CD4-positive, CD25-positive, alpha-beta regulatory T cell (primary cell): ENCODE measurements at regions not wholly inside any gene's neighbourhood (a gene's known extent, or its start where the extent isn't known, plus 50 kb on each side); places are given as distances from the start of the nearest gene placed in this dataset.

Experiments
- ATAC-seq, 2 donors: fragments of 150-1000 bp; cut with Tn5 transposase; one replicate each; pipeline ENCODE4 v1.10.0; 2021; ENCODE audit warnings: low read depth in 2 of 2, moderate number of reproducible peaks in 2 of 2, moderate library complexity in 1 of 2
- DNase-seq, 3 donors: peaks; one replicate each; pipeline versions ENCODE4 v3.0.0 to v3.0.0-alpha.2; 2012 to 2022; ENCODE audit warnings: mixed read lengths in 1 of 3
- H3K27ac ChIP-seq: one replicate; pipeline ENCODE4 v1.7.0; 2013; ENCODE audit warnings: mild to moderate bottlenecking, low read length; ENCODE audit not compliant: insufficient read depth, poor library complexity, severe bottlenecking
- H3K27me3 ChIP-seq: one replicate; pipeline ENCODE4 v1.7.0; 2013; ENCODE audit warnings: low read length; ENCODE audit not compliant: control insufficient read depth, insufficient read depth
- H3K36me3 ChIP-seq: one replicate; pipeline ENCODE4 v1.7.0; 2013; ENCODE audit warnings: mild to moderate bottlenecking, low read length, moderate library complexity; ENCODE audit not compliant: control insufficient read depth, insufficient read depth
- H3K4me1 ChIP-seq: 2 replicates; pipeline ENCODE4 v1.7.0; 2013; ENCODE audit warnings: mild to moderate bottlenecking, low read length; ENCODE audit not compliant: insufficient read depth, control insufficient read depth, poor library complexity, severe bottlenecking
- H3K4me3 ChIP-seq: one replicate; pipeline ENCODE4 v1.7.0; 2013; ENCODE audit warnings: low read depth, mild to moderate bottlenecking, low read length, moderate library complexity
- H3K9me3 ChIP-seq, 2 experiments: 1 replicate in 1 of 2; 2 replicates in 1 of 2; pipeline ENCODE4 v1.7.0; 2013; ENCODE audit warnings: low read length in 2 of 2, mild to moderate bottlenecking in 1 of 2, moderate library complexity in 1 of 2; ENCODE audit not compliant: control insufficient read depth in 2 of 2
- H3K27ac Mint-ChIP-seq, 3 donors: one replicate each; pipeline ENCODE4 v1.8.0; 2020 to 2022; ENCODE audit warnings: mild to moderate bottlenecking in 3 of 3, mixed read lengths in 3 of 3, moderate library complexity in 2 of 3
- H3K27me3 Mint-ChIP-seq: one replicate; pipeline ENCODE4 v1.8.0; 2022; ENCODE audit warnings: mild to moderate bottlenecking, mixed read lengths
- H3K36me3 Mint-ChIP-seq: one replicate; pipeline ENCODE4 v1.8.0; 2020; ENCODE audit warnings: mixed read lengths
- H3K4me1 Mint-ChIP-seq, 4 donors: one replicate each; pipeline ENCODE4 v1.8.0; 2020 to 2022; ENCODE audit warnings: mixed read lengths in 4 of 4, mild to moderate bottlenecking in 1 of 4
- H3K4me3 Mint-ChIP-seq, 4 donors: one replicate each; pipeline ENCODE4 v1.8.0; 2020 to 2022; ENCODE audit warnings: mild to moderate bottlenecking in 4 of 4, mixed read lengths in 4 of 4, moderate library complexity in 3 of 4
- H3K9me3 Mint-ChIP-seq, 7 donors: one replicate each; pipeline ENCODE4 v1.8.0; 2020 to 2022; ENCODE audit warnings: mixed read lengths in 7 of 7, mild to moderate bottlenecking in 3 of 7, moderate library complexity in 2 of 7

DNA sequence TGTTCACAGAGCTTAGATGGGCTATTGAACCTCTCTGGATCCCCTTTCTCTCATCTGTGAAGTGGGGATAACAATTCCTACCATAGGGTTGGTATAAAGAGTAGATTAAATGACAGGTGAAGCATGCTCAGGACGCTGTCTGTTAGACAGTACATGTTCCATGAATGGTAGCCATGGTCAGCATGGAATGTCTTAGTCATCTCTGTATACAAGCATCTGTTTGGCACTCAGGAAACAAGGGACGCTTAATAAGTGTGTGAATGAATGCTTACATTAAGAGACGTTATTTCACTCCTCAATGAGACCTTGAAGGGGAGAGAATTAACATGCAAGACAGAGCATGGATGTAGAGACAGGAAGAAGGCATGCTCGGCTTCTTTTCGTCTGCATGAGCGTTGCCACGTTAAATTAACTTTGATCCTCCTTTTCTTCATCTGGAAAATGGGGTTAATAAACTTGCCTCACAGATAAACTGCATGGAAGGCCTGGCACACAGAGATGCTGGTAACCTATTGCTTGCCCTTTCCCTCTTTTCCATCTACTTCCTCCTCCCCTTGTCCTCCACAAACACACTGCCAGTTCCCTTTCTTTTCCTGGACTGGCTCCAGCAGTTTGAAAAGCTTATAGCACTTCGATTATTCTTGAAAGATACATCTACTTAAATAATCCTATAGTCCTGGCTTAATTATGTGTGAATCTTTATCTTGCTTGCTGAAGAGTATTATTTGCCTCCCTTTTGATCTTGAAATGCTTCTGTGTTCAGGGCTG lies 267.2 kb upstream of the MTNR1B start:
- Histone ChIP-seq H3K4me1 (no peaks in the 10 kb centered on the region), H3K27me3 (no peaks in the 10 kb centered on the region), H3K9me3 (no peaks in the 10 kb centered on the region), H3K36me3 (no peaks in the 10 kb centered on the region), H3K4me3 (no peak overlapping the region), H3K27ac (no peak overlapping the region)
- Mint-ChIP-seq H3K36me3 (no peaks in the 10 kb centered on the region), H3K27ac (no peak overlapping the region), H3K4me3 (no peak overlapping the region), H3K9me3 (peaks cover 0 to 9% (median 6%) of the 10 kb centered on the region in 7 donors), H3K27me3 (no peaks in the 10 kb centered on the region), H3K4me1 (no peaks in the 10 kb centered on the region)
- DNase-seq (no peak), ATAC-seq (no peak)

DNA sequence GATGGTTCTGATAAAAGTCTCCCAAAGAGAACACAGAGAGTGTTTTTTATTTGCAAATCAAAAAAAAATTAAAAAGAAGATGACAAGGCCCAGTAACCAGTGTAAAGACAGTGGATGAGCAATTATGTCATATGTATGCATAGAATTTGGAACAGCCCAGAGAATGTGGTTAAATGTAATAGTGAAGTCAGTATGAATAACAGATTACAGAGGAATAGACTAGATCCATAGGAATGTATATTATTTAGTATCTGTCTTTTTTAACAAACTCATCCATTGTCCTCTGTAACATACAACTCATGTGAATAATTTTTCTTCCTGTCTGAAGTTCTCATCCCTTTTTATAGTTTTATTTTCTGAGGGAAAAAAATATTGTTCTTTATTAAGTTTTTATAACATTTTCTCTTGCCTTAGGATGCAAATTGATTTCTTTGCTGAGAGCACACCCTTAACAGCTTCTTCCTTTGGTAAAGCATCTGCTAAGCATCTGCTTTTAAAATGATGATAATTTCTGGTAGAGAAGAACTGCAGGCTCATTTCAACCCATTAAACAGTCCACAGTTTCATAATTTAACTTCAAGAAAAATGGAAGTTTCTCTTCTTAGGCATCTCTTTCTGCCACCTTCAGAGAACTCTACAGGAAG lies 266.5 kb upstream of the MTNR1B start:
- H3K4me1 Mint-ChIP-seq: no peaks in the 10 kb centered on the region
- no peak for DNase-seq
- peaks cover 0 to 10% (median 6%) of the 10 kb centered on the region in 7 donors for H3K9me3 Mint-ChIP-seq
- no peaks in the 10 kb centered on the region for H3K27me3 Mint-ChIP-seq
- no peak overlapping the region for H3K4me3 ChIP-seq
- no peak overlapping the region for H3K27ac ChIP-seq
- H3K9me3 ChIP-seq: no peaks in the 10 kb centered on the region
- no peak overlapping the region for H3K4me3 Mint-ChIP-seq
- no peaks in the 10 kb centered on the region for H3K27me3 ChIP-seq
- H3K27ac Mint-ChIP-seq: no peak overlapping the region
- H3K36me3 Mint-ChIP-seq: no peaks in the 10 kb centered on the region
- no peak for ATAC-seq
- no peaks in the 10 kb centered on the region for H3K36me3 ChIP-seq
- no peaks in the 10 kb centered on the region for H3K4me1 ChIP-seq

DNA sequence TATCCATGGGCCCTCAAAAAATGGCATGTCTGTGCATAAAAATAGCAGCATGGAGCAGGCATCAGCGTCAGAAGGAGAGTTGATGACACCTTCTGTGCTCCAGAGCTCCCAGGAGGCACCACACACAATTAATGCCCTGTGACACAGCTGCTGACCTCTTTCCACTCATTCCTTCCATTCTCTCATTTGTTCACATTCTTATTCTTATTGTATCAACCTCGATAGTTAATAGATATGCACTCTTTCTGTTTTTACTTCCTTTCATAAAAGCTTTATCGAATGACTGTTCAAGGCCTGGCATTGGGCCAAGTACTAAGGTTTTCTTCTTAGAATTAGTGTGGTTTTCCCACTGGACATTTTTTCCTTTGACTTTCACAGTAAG lies 266.0 kb upstream of the MTNR1B start:
- ATAC-seq: no peak
- no peaks in the 10 kb centered on the region for H3K27me3 ChIP-seq
- Mint-ChIP-seq H3K9me3 (peaks cover 0 to 10% (median 6%) of the 10 kb centered on the region in 7 donors), H3K4me1 (no peaks in the 10 kb centered on the region), H3K4me3 (no peak overlapping the region), H3K36me3 (no peaks in the 10 kb centered on the region), H3K27me3 (no peaks in the 10 kb centered on the region), H3K27ac (no peak overlapping the region)
- H3K4me1 ChIP-seq: no peaks in the 10 kb centered on the region
- DNase-seq: no peak
- no peak overlapping the region for H3K4me3 ChIP-seq
- no peaks in the 10 kb centered on the region for H3K36me3 ChIP-seq
- no peaks in the 10 kb centered on the region for H3K9me3 ChIP-seq
- H3K27ac ChIP-seq: no peak overlapping the region

DNA sequence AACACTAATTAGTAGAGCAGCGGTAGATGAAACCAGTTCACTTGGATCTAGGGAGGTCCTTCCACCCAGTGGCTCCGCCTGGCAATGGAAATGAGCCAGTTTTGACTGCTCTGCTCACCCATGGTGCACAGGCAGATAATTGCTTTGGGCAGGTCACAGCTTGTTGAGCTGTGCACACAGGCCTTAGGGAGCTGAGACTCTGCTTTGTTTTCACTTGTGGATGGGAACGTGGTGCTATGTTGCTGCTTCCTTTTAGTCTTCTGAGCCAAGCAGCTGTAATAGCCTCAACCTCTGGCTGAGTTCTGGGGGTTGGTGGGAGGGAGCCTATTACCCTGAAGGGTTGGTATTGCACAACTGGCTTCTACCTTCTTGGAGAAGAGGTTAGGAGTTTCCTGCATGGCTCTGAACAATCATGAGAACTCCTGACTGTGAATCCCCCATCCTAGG lies 262.3 kb upstream of the MTNR1B start:
- Mint-ChIP-seq H3K36me3 (no peaks in the 10 kb centered on the region), H3K4me1 (no peaks in the 10 kb centered on the region), H3K4me3 (no peak overlapping the region), H3K9me3 (peaks cover 0 to 10% (median 6%) of the 10 kb centered on the region in 7 donors), H3K27me3 (no peaks in the 10 kb centered on the region), H3K27ac (no peak overlapping the region)
- Histone ChIP-seq H3K27ac (no peak overlapping the region), H3K9me3 (no peaks in the 10 kb centered on the region), H3K4me3 (no peak overlapping the region), H3K36me3 (no peaks in the 10 kb centered on the region), H3K27me3 (no peaks in the 10 kb centered on the region), H3K4me1 (no peaks in the 10 kb centered on the region)
- ATAC-seq (no peak), DNase-seq (no peak)

DNA sequence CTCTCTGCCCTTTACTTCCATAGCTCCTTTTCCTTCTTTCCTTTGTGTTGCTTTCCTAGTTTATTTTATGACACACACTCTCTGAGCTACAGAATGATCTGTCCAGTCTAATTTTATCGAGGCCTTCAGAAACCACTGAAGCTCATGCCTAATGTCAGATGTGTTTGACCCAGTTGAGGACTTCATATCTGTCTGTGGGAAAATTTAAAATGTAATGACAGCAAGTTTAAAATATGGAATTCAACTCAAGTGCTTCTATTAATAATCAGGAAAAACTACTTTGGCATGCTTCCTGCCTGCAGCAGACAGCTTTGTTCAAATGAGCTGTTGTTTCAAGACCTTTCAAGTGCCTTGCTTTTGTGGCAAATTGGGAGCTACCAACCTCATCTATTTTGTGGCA lies 261.8 kb upstream of the MTNR1B start:
- H3K4me1 ChIP-seq: no peaks in the 10 kb centered on the region
- no peaks in the 10 kb centered on the region for H3K36me3 ChIP-seq
- no peaks in the 10 kb centered on the region for H3K27me3 ChIP-seq
- Mint-ChIP-seq H3K4me1 (no peaks in the 10 kb centered on the region), H3K9me3 (peaks cover 0 to 9% (median 4%) of the 10 kb centered on the region in 7 donors), H3K27ac (no peak overlapping the region), H3K4me3 (no peak overlapping the region), H3K36me3 (no peaks in the 10 kb centered on the region), H3K27me3 (no peaks in the 10 kb centered on the region)
- ATAC-seq (no peak), DNase-seq (no peak)
- H3K27ac ChIP-seq: no peak overlapping the region
- no peaks in the 10 kb centered on the region for H3K9me3 ChIP-seq
- H3K4me3 ChIP-seq: no peak overlapping the region

DNA sequence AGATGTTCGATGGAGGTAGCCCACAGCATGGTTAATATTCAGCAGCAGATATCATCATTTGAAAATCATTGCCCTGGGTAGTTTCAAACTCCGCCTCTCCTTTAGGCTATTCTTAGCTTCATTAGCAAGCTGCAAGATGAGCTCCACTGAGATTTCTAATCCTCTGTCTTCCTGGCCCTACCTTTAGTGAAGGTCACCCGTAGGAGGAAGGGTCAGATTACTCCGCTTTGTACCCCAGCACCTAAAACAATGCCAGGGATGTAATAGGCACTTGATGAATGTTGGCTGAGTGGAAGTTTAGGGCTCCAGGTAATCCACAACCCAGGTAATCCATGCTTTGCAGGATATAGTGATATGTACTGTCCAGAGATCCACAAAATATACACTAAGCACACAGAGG lies 260.1 kb upstream of the MTNR1B start:
- Histone ChIP-seq H3K27ac (no peak overlapping the region), H3K4me1 (no peaks in the 10 kb centered on the region), H3K9me3 (no peaks in the 10 kb centered on the region), H3K36me3 (no peaks in the 10 kb centered on the region), H3K27me3 (no peaks in the 10 kb centered on the region), H3K4me3 (no peak overlapping the region)
- Mint-ChIP-seq H3K36me3 (no peaks in the 10 kb centered on the region), H3K27me3 (no peaks in the 10 kb centered on the region), H3K27ac (no peak overlapping the region), H3K4me3 (no peak overlapping the region), H3K4me1 (no peaks in the 10 kb centered on the region), H3K9me3 (peaks cover 0 to 9% (median 4%) of the 10 kb centered on the region in 7 donors)
- ATAC-seq: no peak
- no peak for DNase-seq

DNA sequence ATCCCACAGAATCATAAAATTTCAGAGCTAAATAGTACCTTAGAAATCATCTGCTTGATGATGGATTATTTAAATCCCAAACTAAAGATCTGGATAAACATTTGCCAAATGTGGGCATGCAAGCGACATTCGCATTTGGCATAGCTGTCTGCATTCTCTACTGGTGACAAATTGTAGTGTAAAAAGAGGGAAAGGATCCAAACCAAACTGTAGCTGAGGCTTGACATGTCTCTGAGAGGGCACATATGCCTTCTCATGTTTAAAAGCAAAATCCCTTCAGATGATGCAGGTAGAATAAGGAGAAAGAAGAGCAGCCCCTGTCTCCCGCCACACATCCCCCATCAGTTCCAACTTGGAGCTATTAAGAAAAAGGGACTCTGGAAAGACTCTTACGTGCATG lies 257.5 kb upstream of the MTNR1B start:
- Histone ChIP-seq H3K27me3 (no peaks in the 10 kb centered on the region), H3K9me3 (no peaks in the 10 kb centered on the region), H3K27ac (no peak overlapping the region), H3K4me1 (no peaks in the 10 kb centered on the region), H3K36me3 (no peaks in the 10 kb centered on the region), H3K4me3 (no peak overlapping the region)
- no peak for ATAC-seq
- peaks cover 0 to 9% (median 0%) of the 10 kb centered on the region in 7 donors for H3K9me3 Mint-ChIP-seq
- H3K27ac Mint-ChIP-seq: no peak overlapping the region
- no peak for DNase-seq
- H3K36me3 Mint-ChIP-seq: no peaks in the 10 kb centered on the region
- no peak overlapping the region for H3K4me3 Mint-ChIP-seq
- no peaks in the 10 kb centered on the region for H3K27me3 Mint-ChIP-seq
- no peaks in the 10 kb centered on the region for H3K4me1 Mint-ChIP-seq

DNA sequence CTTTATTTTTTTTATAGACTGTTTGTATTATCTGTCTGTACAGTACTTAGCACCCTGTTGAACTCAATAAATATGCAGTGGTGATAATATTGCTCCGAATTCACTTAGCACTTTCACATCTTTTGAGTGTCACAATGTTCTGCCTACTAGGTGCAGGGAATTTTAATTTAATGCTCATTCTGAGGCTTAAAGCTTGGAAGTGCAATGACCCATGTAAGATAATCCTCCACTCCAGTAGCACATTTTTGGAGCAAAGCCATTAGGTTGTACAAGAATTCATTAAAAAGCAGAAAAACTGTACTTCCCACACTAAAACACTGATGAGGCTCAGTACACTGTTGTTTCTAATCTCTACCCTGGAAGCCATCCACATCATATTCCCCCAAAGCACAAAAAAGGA lies 255.3 kb upstream of the MTNR1B start:
- no peak overlapping the region for H3K4me3 ChIP-seq
- no peaks in the 10 kb centered on the region for H3K27me3 Mint-ChIP-seq
- H3K27ac ChIP-seq: no peak overlapping the region
- ATAC-seq: no peak
- no peaks in the 10 kb centered on the region for H3K4me1 Mint-ChIP-seq
- H3K9me3 Mint-ChIP-seq: peaks cover 0 to 7% (median 0%) of the 10 kb centered on the region in 7 donors
- no peak overlapping the region for H3K4me3 Mint-ChIP-seq
- no peaks in the 10 kb centered on the region for H3K36me3 Mint-ChIP-seq
- no peak overlapping the region for H3K27ac Mint-ChIP-seq
- no peaks in the 10 kb centered on the region for H3K36me3 ChIP-seq
- no peak for DNase-seq
- H3K4me1 ChIP-seq: no peaks in the 10 kb centered on the region
- no peaks in the 10 kb centered on the region for H3K9me3 ChIP-seq
- no peaks in the 10 kb centered on the region for H3K27me3 ChIP-seq
